Osteoblast (primary cell): ENCODE measurements at regions not wholly inside any gene's neighbourhood (a gene's known extent, or its start where the extent isn't known, plus 50 kb on each side); places are given as distances from the start of the nearest gene placed in this dataset.

Experiments used
- DNase-seq: peaks from one replicate; pipeline ENCODE4 v3.0.0; 2011; ENCODE audit warnings: low spot score, mixed read lengths; ENCODE audit not compliant: insufficient read length; ENCODE audit errors: missing footprints
- H2AFZ ChIP-seq: 2 replicates; pipeline ENCODE4 v1.6.0; 2011; ENCODE audit warnings: mild to moderate bottlenecking, low read length
- H3K27ac ChIP-seq: 2 replicates; pipeline ENCODE4 v1.5.1; 2011; ENCODE audit warnings: mild to moderate bottlenecking, low read depth, low read length, moderate library complexity
- H3K27me3 ChIP-seq: 2 replicates; pipeline ENCODE4 v1.6.0; 2012; ENCODE audit warnings: mild to moderate bottlenecking, control low read depth, inconsistent platforms, low read length, moderate library complexity; ENCODE audit not compliant: insufficient read depth
- H3K36me3 ChIP-seq: 2 replicates; pipeline ENCODE4 v1.5.1; 2011; ENCODE audit warnings: mild to moderate bottlenecking, low read length, control low read depth, moderate library complexity; ENCODE audit not compliant: insufficient read depth
- H3K4me1 ChIP-seq: 2 replicates; pipeline ENCODE4 v1.5.1; 2011; ENCODE audit warnings: mild to moderate bottlenecking, low read length, control low read depth, moderate library complexity; ENCODE audit not compliant: insufficient read depth
- H3K4me2 ChIP-seq: 2 replicates; pipeline ENCODE4 v1.6.0; 2011; ENCODE audit warnings: mild to moderate bottlenecking, low read length; ENCODE audit not compliant: insufficient read depth
- H3K4me3 ChIP-seq: fragments of 200-600 bp; sonication (generic); 3 replicates; pipeline ENCODE4 v1.5.1; 2012; ENCODE audit warnings: mild to moderate bottlenecking, low read length, inconsistent platforms; ENCODE audit not compliant: insufficient read depth
- H3K79me2 ChIP-seq: 2 replicates; pipeline ENCODE4 v1.6.0; 2012; ENCODE audit warnings: mild to moderate bottlenecking, low read length, control low read depth, inconsistent platforms; ENCODE audit not compliant: insufficient read depth
- H3K9me3 ChIP-seq: 2 replicates; pipeline ENCODE4 v1.5.1; 2011; ENCODE audit warnings: low read depth, low read length, control low read depth
- H4K20me1 ChIP-seq: 2 replicates; pipeline ENCODE4 v1.6.0; 2012; ENCODE audit warnings: mild to moderate bottlenecking, low read length, control low read depth; ENCODE audit not compliant: insufficient read depth
- CTCF ChIP-seq: IDR thresholded peaks from 2 replicates; pipeline ENCODE4 v1.5.1; 2011; ENCODE audit warnings: mild to moderate bottlenecking, low read depth, low read length, moderate library complexity; ENCODE audit errors: extremely low read depth

- Histone ChIP-seq H4K20me1 (no peaks in the 10 kb centered on the region), H3K4me1 (peaks cover 12% of the 10 kb centered on the region), H3K9me3 (no peaks in the 10 kb centered on the region), H3K27me3 (peaks cover 8% of the 10 kb centered on the region), H2AFZ (no peak overlapping the region), H3K36me3 (no peaks in the 10 kb centered on the region), H3K4me3 (no peak overlapping the region), H3K4me2 (no peak overlapping the region), H3K27ac (no peak overlapping the region), H3K79me2 (no peaks in the 10 kb centered on the region)
- DNase-seq, result no peak
- no peak for TF ChIP-seq CTCF
Measured at GRCh38 chr4:13159041-13159620, 325.0 kb downstream of the RAB28 start.

GRCh38 chr4:13151194-13151593 lies 332.9 kb downstream of the RAB28 start:
- Histone ChIP-seq H3K4me2 (no peak overlapping the region), H3K4me3 (no peak overlapping the region), H3K27me3 (no peaks in the 10 kb centered on the region), H3K36me3 (no peaks in the 10 kb centered on the region), H3K9me3 (no peaks in the 10 kb centered on the region), H3K4me1 (no peaks in the 10 kb centered on the region), H3K27ac (no peak overlapping the region), H4K20me1 (no peaks in the 10 kb centered on the region), H2AFZ (no peak overlapping the region), H3K79me2 (no peaks in the 10 kb centered on the region)
- DNase-seq, result no peak
- no peak for TF ChIP-seq CTCF

GRCh38 chr4:13143222-13144070 lies 340.7 kb downstream of the RAB28 start:
- H3K4me2 ChIP-seq, result no peak overlapping the region
- no peak for TF ChIP-seq CTCF
- peak; percentile 15 for DNase-seq

GRCh38 chr4:13142726-13143125 lies 341.4 kb downstream of the RAB28 start:
- Histone ChIP-seq H3K79me2 (no peaks in the 10 kb centered on the region), H3K4me2 (no peak overlapping the region), H4K20me1 (no peaks in the 10 kb centered on the region), H3K4me3 (no peak overlapping the region), H3K36me3 (no peaks in the 10 kb centered on the region), H3K4me1 (no peaks in the 10 kb centered on the region), H2AFZ (no peak overlapping the region), H3K9me3 (no peaks in the 10 kb centered on the region), H3K27ac (no peak overlapping the region), H3K27me3 (no peaks in the 10 kb centered on the region)
- TF ChIP-seq CTCF, result no peak
- DNase-seq, result no peak

More at GRCh38 chr4:13143222-13144070, 340.7 kb downstream of the RAB28 start:
- H4K20me1 ChIP-seq, result no peaks in the 10 kb centered on the region
- no peak overlapping the region for H2AFZ ChIP-seq
- H3K79me2 ChIP-seq, result no peaks in the 10 kb centered on the region
- no peak overlapping the region for H3K4me3 ChIP-seq
- H3K4me1 ChIP-seq, result no peaks in the 10 kb centered on the region
- H3K9me3 ChIP-seq, result no peaks in the 10 kb centered on the region
- H3K27ac ChIP-seq, result no peak overlapping the region
- H3K27me3 ChIP-seq, result no peaks in the 10 kb centered on the region
- H3K36me3 ChIP-seq, result no peaks in the 10 kb centered on the region
